ENCODE measurements at regions not wholly inside any gene's neighbourhood (a gene's known extent, or its start where the extent isn't known, plus 50 kb on each side); places are given as distances from the start of the nearest gene placed in this dataset.

- TF ChIP-seq CTCF (IDR thresholded peaks at IDR 0.05; ENCODE audit: insufficient read depth, low read length, poor library complexity, severe bottlenecking) = no peak
- no peak for TF ChIP-seq EZH2phosphoT487 (conservative IDR thresholded peaks at IDR 0.05; ENCODE audit: low read length)
Observed at GRCh38 chr1:172738389-172738788, 79.5 kb downstream of the FASLG start.

Data from SU-DHL-6 (cell line).